ENCODE measurements at regions not wholly inside any gene's neighbourhood (a gene's known extent, or its start where the extent isn't known, plus 50 kb on each side); places are given as distances from the start of the nearest gene placed in this dataset.

DNA sequence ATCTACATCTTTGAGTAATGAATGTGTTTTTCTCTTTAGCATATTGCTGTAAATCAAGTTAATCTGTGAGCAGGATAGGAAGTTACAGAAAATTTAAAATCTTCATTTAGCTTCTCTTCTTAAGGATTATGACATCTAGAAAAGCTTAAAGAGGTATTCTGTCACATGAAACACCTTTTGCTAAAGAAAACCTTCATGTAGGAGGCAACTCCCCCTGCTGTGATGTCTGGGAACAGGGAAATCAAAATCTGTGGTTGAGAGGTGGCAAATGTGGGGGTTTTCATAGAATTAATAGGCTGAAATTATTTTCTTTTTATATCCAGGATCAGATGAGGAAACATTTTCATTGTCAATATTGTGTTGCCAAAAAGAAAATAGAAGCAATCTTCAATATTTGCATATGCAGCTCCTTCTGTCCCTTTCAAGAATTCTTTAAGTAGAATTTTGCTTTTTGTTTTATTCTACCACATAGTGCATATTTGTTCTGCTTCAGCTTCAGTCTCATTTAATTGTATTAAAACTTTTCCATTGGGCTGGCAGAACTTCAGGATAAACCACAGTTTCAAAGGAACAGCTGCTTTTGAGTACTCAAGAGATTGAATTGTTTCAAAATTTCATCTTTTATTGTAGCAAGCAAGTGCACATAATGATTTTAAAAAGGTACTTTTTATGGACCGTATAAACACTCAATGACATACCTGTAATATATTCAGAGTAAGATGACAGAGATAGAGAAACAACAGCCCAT lies 128.4 kb downstream of the RAP2B start:
- Histone ChIP-seq H3K4me1 (ENCODE audit: insufficient read depth) (no peaks in the 10 kb centered on the region), H3K79me2 (no peaks in the 10 kb centered on the region), H3K27me3 (no peaks in the 10 kb centered on the region), H2AFZ (no peak overlapping the region), H3K9me3 (ENCODE audit: low read depth) (no peaks in the 10 kb centered on the region), H3K4me3 (no peak overlapping the region), H3K27ac (no peak overlapping the region), H3K4me2 (no peak overlapping the region), H4K20me1 (ENCODE audit: insufficient read depth, poor library complexity, severe bottlenecking) (no peaks in the 10 kb centered on the region), H3K36me3 (replicated peaks; ENCODE audit: insufficient read depth, low read depth) (no peaks in the 10 kb centered on the region), H3K9me2 (replicated peaks; ENCODE audit: insufficient read depth) (no peaks in the 10 kb centered on the region)
- WGBS (ENCODE audit: low lambda C conversion rate, missing lambda C conversion rate) = 41% methylated on average over 1 of the region's 1 CpG
- DNase-seq (ENCODE audit: low spot score) = no peak
- TF ChIP-seq EZH2phosphoT487 (IDR thresholded peaks at IDR 0.05; ENCODE audit: low read depth, severe bottlenecking, unreplicated experiment) = no peak
- TF ChIP-seq, protein P1, sequence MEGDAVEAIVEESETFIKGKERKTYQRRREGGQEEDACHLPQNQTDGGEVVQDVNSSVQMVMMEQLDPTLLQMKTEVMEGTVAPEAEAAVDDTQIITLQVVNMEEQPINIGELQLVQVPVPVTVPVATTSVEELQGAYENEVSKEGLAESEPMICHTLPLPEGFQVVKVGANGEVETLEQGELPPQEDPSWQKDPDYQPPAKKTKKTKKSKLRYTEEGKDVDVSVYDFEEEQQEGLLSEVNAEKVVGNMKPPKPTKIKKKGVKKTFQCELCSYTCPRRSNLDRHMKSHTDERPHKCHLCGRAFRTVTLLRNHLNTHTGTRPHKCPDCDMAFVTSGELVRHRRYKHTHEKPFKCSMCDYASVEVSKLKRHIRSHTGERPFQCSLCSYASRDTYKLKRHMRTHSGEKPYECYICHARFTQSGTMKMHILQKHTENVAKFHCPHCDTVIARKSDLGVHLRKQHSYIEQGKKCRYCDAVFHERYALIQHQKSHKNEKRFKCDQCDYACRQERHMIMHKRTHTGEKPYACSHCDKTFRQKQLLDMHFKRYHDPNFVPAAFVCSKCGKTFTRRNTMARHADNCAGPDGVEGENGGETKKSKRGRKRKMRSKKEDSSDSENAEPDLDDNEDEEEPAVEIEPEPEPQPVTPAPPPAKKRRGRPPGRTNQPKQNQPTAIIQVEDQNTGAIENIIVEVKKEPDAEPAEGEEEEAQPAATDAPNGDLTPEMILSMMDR (IDR thresholded peaks at IDR 0.05; ENCODE audit: poor library complexity) = peak; percentile 40

GRCh38 chr3:153291059-153291685 lies 129.1 kb downstream of the RAP2B start:
- Histone ChIP-seq H3K4me1 (ENCODE audit: insufficient read depth) (no peaks in the 10 kb centered on the region), H3K4me3 (no peak overlapping the region), H3K36me3 (replicated peaks; ENCODE audit: insufficient read depth, low read depth) (no peaks in the 10 kb centered on the region), H2AFZ (no peak overlapping the region), H3K9me2 (replicated peaks; ENCODE audit: insufficient read depth) (no peaks in the 10 kb centered on the region), H3K79me2 (no peaks in the 10 kb centered on the region), H3K4me2 (no peak overlapping the region), H3K27me3 (no peaks in the 10 kb centered on the region), H4K20me1 (ENCODE audit: insufficient read depth, poor library complexity, severe bottlenecking) (no peaks in the 10 kb centered on the region), H3K27ac (no peak overlapping the region), H3K9me3 (ENCODE audit: low read depth) (no peaks in the 10 kb centered on the region)
- DNase-seq (ENCODE audit: low spot score) = peak; percentile 23
- TF ChIP-seq EZH2 (IDR thresholded peaks at IDR 0.05; ENCODE audit: borderline replicate concordance) = no peak
- TF ChIP-seq, protein P1 (IDR thresholded peaks at IDR 0.05; ENCODE audit: poor library complexity) = peak; percentile 48
- 49% methylated on average over 3 of the region's 3 CpGs for WGBS (ENCODE audit: low lambda C conversion rate, missing lambda C conversion rate)

- TF ChIP-seq, protein P1 (IDR thresholded peaks at IDR 0.05; ENCODE audit: poor library complexity) = no peak
- TF ChIP-seq EZH2 (IDR thresholded peaks at IDR 0.05; ENCODE audit: borderline replicate concordance) = no peak
- no peak for TF ChIP-seq EZH2phosphoT487 (IDR thresholded peaks at IDR 0.05; ENCODE audit: low read depth, severe bottlenecking, unreplicated experiment)
- Histone ChIP-seq H3K4me1 (ENCODE audit: insufficient read depth) (no peaks in the 10 kb centered on the region), H3K79me2 (no peaks in the 10 kb centered on the region), H4K20me1 (ENCODE audit: insufficient read depth, poor library complexity, severe bottlenecking) (no peaks in the 10 kb centered on the region), H3K4me2 (no peak overlapping the region), H3K9me2 (replicated peaks; ENCODE audit: insufficient read depth) (no peaks in the 10 kb centered on the region), H3K36me3 (replicated peaks; ENCODE audit: insufficient read depth, low read depth) (no peaks in the 10 kb centered on the region), H3K9me3 (ENCODE audit: low read depth) (no peaks in the 10 kb centered on the region), H3K27ac (no peak overlapping the region), H2AFZ (no peak overlapping the region), H3K4me3 (no peak overlapping the region), H3K27me3 (no peaks in the 10 kb centered on the region)
- 70% methylated on average over 5 of the region's 5 CpGs for WGBS (ENCODE audit: low lambda C conversion rate, missing lambda C conversion rate)
- no peak for DNase-seq (ENCODE audit: low spot score)
These were observed 131.2 kb downstream of the RAP2B start for GRCh38 chr3:153293265-153293664.
